A673 (cell line): ENCODE measurements at regions not wholly inside any gene's neighbourhood (a gene's known extent, or its start where the extent isn't known, plus 50 kb on each side); places are given as distances from the start of the nearest gene placed in this dataset.

Experiments used
- BruUV-seq: library from RNA; stranded (reverse); fragments of 400-500 nt; replicated peaks from 2 replicates; lab custom pipeline; 2021; lab: Mats Ljungman, UMichigan
- CTCF ChIA-PET: fragments of 300-600 bp; sonication (Branson Sonifier 250); formaldehyde crosslinking; loops from one replicate; lab custom pipeline; 2022; ENCODE audit warnings: antibody characterized with exemption; lab: Charles Lee
- POLR2A ChIA-PET: fragments of 300-600 bp; sonication (Branson Sonifier 250); formaldehyde crosslinking; loops from one replicate; lab custom pipeline; 2022; ENCODE audit warnings: antibody characterized with exemption; ENCODE audit not compliant: low non-redundant PET; lab: Charles Lee
- DNase-seq: peaks from one replicate; pipeline ENCODE4 v3.0.0-alpha.2; 2015; ENCODE audit warnings: low spot score
- H3K27ac ChIP-seq: fragments of 200-600 bp; sonication (generic); 2 replicates; pipeline ENCODE4 v1.5.1; 2016; ENCODE audit warnings: mixed run types, low read depth, mild to moderate bottlenecking, mixed read lengths, antibody characterized with exemption, low read length; ENCODE audit not compliant: poor library complexity, severe bottlenecking
- H3K27me3 ChIP-seq: fragments of 200-600 bp; sonication (generic); replicated peaks from 2 replicates; pipeline ENCODE4 v1.6.1; 2017; ENCODE audit warnings: mixed run types, low read depth, mild to moderate bottlenecking, mixed read lengths, antibody characterized with exemption, low read length; ENCODE audit not compliant: insufficient read depth, poor library complexity
- H3K36me3 ChIP-seq: fragments of 200-600 bp; sonication (generic); 2 replicates; pipeline ENCODE4 v1.6.1; 2016; ENCODE audit warnings: mixed run types, mild to moderate bottlenecking, mixed read lengths, antibody characterized with exemption, low read length; ENCODE audit not compliant: insufficient read depth, poor library complexity, severe bottlenecking
- H3K4me1 ChIP-seq: fragments of 200-600 bp; sonication (generic); 2 replicates; pipeline ENCODE4 v1.6.1; 2017; ENCODE audit warnings: mixed run types, mild to moderate bottlenecking, mixed read lengths, antibody characterized with exemption, low read length; ENCODE audit not compliant: insufficient read depth, poor library complexity, severe bottlenecking
- H3K4me3 ChIP-seq: fragments of 200-600 bp; sonication (generic); 2 replicates; pipeline ENCODE4 v1.5.1; 2016; ENCODE audit warnings: low read depth, mixed run types, mild to moderate bottlenecking, mixed read lengths, low read length; ENCODE audit not compliant: poor library complexity, severe bottlenecking
- H3K9me3 ChIP-seq: fragments of 200-600 bp; sonication (generic); 2 replicates; pipeline ENCODE4 v1.6.1; 2016; ENCODE audit warnings: mixed run types, low read depth, mild to moderate bottlenecking, mixed read lengths, antibody characterized with exemption, low read length; ENCODE audit not compliant: poor library complexity, severe bottlenecking
- EZH2 ChIP-seq: fragments of 200-600 bp; sonication (generic); IDR thresholded peaks from 2 replicates; pipeline ENCODE4 v1.6.1; 2017; ENCODE audit warnings: borderline replicate concordance, low read depth, mild to moderate bottlenecking, mixed read lengths, antibody characterized with exemption, low read length; ENCODE audit not compliant: poor library complexity, severe bottlenecking
- intact Hi-C: fragments of 100-400 bp; cut with micrococcal nuclease; formaldehyde crosslinking; loops from one replicate; pipeline ENCODE4 v1.10.0; 2022; ENCODE audit not compliant: unreplicated experiment
- TF ChIP-seq, protein P1 (sequence below): fragments of 300-800, 200-600 bp; sonication (generic); conservative IDR thresholded peaks from 2 replicates; pipeline ENCODE4 v1.5.1; 2017; ENCODE audit warnings: low read depth, mild to moderate bottlenecking, antibody characterized with exemption, low read length, moderate library complexity, mixed read lengths

DNA sequence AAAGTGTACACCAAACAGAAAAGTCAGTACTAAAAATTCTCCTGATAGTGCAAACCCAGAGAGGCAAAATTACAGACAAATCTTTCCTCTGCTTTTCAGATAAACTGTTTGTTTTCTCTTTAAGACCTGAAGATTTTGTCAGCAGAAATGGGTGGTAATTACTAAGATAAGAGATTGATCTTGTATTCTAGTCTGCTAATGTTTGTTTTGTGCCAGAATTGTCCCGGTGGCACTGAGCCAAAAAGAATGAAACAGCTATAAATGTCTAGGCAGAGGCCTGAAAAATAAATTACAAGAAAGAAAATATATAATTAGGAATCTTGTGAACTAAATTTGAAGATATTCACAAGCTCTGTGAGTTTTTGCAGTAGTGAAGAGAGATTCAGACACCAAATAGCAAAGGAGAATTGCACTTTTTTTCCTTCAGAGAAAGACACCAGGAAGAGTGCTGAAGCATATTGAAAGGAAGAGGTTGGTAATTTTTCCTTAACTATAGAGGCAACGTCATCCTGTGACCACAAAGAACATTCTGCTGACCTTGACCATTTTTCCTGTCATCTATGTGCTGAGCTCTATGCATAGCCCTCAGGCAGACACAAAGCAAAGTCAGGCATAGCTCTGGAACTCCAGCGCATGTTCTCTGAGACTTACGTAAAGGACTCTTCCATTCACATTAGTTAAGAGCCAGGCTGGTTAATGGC lies 314.5 kb upstream of the RASGEF1B start:
- BruUV-seq = no TSS peak
- Histone ChIP-seq H3K27ac (no peak overlapping the region), H3K27me3 (no peaks in the 10 kb centered on the region), H3K4me3 (no peak overlapping the region), H3K4me1 (no peaks in the 10 kb centered on the region), H3K36me3 (no peaks in the 10 kb centered on the region), H3K9me3 (no peaks in the 10 kb centered on the region)
- CTCF ChIA-PET = no interaction called here
- TF ChIP-seq EZH2 = no peak
- TF ChIP-seq, protein P1, sequence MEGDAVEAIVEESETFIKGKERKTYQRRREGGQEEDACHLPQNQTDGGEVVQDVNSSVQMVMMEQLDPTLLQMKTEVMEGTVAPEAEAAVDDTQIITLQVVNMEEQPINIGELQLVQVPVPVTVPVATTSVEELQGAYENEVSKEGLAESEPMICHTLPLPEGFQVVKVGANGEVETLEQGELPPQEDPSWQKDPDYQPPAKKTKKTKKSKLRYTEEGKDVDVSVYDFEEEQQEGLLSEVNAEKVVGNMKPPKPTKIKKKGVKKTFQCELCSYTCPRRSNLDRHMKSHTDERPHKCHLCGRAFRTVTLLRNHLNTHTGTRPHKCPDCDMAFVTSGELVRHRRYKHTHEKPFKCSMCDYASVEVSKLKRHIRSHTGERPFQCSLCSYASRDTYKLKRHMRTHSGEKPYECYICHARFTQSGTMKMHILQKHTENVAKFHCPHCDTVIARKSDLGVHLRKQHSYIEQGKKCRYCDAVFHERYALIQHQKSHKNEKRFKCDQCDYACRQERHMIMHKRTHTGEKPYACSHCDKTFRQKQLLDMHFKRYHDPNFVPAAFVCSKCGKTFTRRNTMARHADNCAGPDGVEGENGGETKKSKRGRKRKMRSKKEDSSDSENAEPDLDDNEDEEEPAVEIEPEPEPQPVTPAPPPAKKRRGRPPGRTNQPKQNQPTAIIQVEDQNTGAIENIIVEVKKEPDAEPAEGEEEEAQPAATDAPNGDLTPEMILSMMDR = no peak
- POLR2A ChIA-PET = no interaction called here
- no peak for DNase-seq
- intact Hi-C loops = no loop called here

DNA sequence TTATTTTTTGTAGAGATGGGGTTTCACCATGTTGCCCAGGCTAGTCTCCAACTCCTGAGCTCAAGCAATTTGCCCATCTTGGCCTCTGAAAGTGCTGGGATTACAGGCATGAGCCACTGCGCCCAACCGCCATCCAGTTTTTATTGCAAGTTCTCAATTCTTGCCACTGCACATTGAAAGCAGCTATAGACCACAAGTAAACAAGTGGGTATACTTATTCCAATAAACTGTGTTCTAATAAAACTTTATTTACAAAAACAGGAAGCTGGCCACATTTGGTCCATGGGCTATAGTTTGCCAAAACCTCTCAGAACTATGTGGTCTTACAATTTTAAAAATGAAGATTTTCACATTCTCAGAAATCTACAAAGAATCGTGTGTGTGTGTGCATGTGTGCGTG lies 313.6 kb upstream of the RASGEF1B start:
- no peak for TF ChIP-seq EZH2
- TF ChIP-seq, protein P1 = no peak
- no peaks in the 10 kb centered on the region for H3K36me3 ChIP-seq
- no peaks in the 10 kb centered on the region for H3K4me1 ChIP-seq
- no TSS peak for BruUV-seq
- no peaks in the 10 kb centered on the region for H3K9me3 ChIP-seq
- CTCF ChIA-PET = no interaction called here
- H3K27me3 ChIP-seq = no peaks in the 10 kb centered on the region
- intact Hi-C loops = no loop called here
- DNase-seq = no peak
- POLR2A ChIA-PET = interaction anchor here (0.6 kb wide), 1 partner anchor 41 kb away, joined by 5 read pairs; no protein-coding TSS in a partner anchor
- no peak overlapping the region for H3K4me3 ChIP-seq
- no peak overlapping the region for H3K27ac ChIP-seq

DNA sequence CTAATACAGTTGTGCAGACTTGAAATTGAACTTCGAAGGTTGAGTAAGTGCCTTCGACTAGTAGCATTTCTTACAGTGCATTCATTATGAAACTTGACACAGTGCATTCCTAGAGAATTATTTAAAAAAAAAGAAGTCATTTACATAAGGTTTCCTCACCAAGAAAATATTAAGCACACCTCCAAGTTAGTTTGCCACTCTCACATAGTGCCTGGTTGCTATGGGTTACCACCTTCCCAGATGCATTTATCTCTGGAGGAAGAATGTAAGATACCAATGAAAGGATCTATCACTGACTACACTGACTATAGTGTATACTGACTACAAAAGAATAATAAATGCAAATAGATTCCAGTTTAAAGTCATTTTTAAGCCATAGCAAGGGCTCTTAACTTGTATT lies 311.9 kb upstream of the RASGEF1B start:
- no peaks in the 10 kb centered on the region for H3K27me3 ChIP-seq
- BruUV-seq = no TSS peak
- DNase-seq = no peak
- H3K27ac ChIP-seq = no peak overlapping the region
- no peaks in the 10 kb centered on the region for H3K36me3 ChIP-seq
- H3K4me3 ChIP-seq = no peak overlapping the region
- H3K9me3 ChIP-seq = no peaks in the 10 kb centered on the region
- ChIA-PET POLR2A (no interaction called here), CTCF (no interaction called here)
- H3K4me1 ChIP-seq = no peaks in the 10 kb centered on the region
- TF ChIP-seq, protein P1 = no peak
- no peak for TF ChIP-seq EZH2
- intact Hi-C loops = no loop called here
